WTC11 (cell line): ENCODE measurements at regions not wholly inside any gene's neighbourhood (a gene's known extent, or its start where the extent isn't known, plus 50 kb on each side); places are given as distances from the start of the nearest gene placed in this dataset.

Source experiments
- ATAC-seq: fragments of 200-7000 bp; cut with Tn5 transposase; 2 replicates; pipeline ENCODE4 v1.10.0; 2021; ENCODE audit warnings: mild to moderate bottlenecking, moderate library complexity
- CTCF ChIA-PET: fragments of 300-600 bp; sonication (Branson Sonifier 250); formaldehyde crosslinking; loops from one replicate; lab custom pipeline; 2021; ENCODE audit warnings: antibody characterized with exemption; lab: Charles Lee
- POLR2A ChIA-PET: fragments of 350-600 bp; sonication (Branson Sonifier 250); formaldehyde crosslinking; loops from one replicate; lab custom pipeline; 2021; ENCODE audit warnings: antibody characterized with exemption; lab: Charles Lee
- DNase-seq: peaks from one replicate; pipeline ENCODE4 v3.0.0; 2021; ENCODE audit warnings: low spot score
- H3K27ac Mint-ChIP-seq: 2 replicates; pipeline ENCODE4 v1.8.0; 2021; ENCODE audit warnings: mixed read lengths
- H3K27me3 Mint-ChIP-seq: 2 replicates; pipeline ENCODE4 v1.8.0; 2021; ENCODE audit warnings: low read depth, mild to moderate bottlenecking, moderate library complexity, mixed read lengths
- H3K36me3 Mint-ChIP-seq: 2 replicates; pipeline ENCODE4 v1.8.0; 2021; ENCODE audit warnings: mixed read lengths
- H3K4me1 Mint-ChIP-seq: 2 replicates; pipeline ENCODE4 v1.8.0; 2022; ENCODE audit warnings: mixed read lengths
- H3K4me3 Mint-ChIP-seq: 2 replicates; pipeline ENCODE4 v1.8.0; 2021; ENCODE audit warnings: mild to moderate bottlenecking, moderate library complexity, mixed read lengths
- H3K9me3 Mint-ChIP-seq: 2 replicates; pipeline ENCODE4 v1.8.0; 2021; ENCODE audit warnings: mixed read lengths
- ATF1 ChIP-seq: sonication (generic); formaldehyde crosslinking; IDR thresholded peaks from 2 replicates; pipeline ENCODE4 v1.8.1; 2023; ENCODE audit warnings: mild to moderate bottlenecking, moderate library complexity, missing genetic modification reagents
- ERG ChIP-seq: fragments of 250-450 bp; sonication (Bioruptor Pico); IDR thresholded peaks from 2 replicates; pipeline ENCODE4 v1.8.0; 2021; ENCODE audit warnings: mild to moderate bottlenecking
- FOXJ3 ChIP-seq: sonication (generic); formaldehyde crosslinking; IDR thresholded peaks from 2 replicates; pipeline ENCODE4 v1.9.0; 2021; ENCODE audit warnings: missing genetic modification reagents, mild to moderate bottlenecking, borderline replicate concordance
- IRF2 ChIP-seq: sonication (generic); formaldehyde crosslinking; IDR thresholded peaks from 2 replicates; pipeline ENCODE4 v1.8.0; 2022; ENCODE audit warnings: low read depth, missing genetic modification reagents, borderline replicate concordance
- KAT7 ChIP-seq: sonication (generic); formaldehyde crosslinking; IDR thresholded peaks from 2 replicates; pipeline ENCODE4 v1.8.1; 2023; ENCODE audit warnings: missing genetic modification reagents, mild to moderate bottlenecking, borderline replicate concordance
- NFE2L1 ChIP-seq: sonication (generic); formaldehyde crosslinking; IDR thresholded peaks from 2 replicates; pipeline ENCODE4 v1.8.1; 2023; ENCODE audit warnings: missing genetic modification reagents
- NFYB ChIP-seq: sonication (generic); formaldehyde crosslinking; conservative IDR thresholded peaks from 2 replicates; pipeline ENCODE4 v1.8.0; 2022; ENCODE audit warnings: low read depth, missing genetic modification reagents
- NR1H2 ChIP-seq: sonication (generic); formaldehyde crosslinking; IDR thresholded peaks from 2 replicates; pipeline ENCODE4 v1.9.0; 2021; ENCODE audit warnings: mild to moderate bottlenecking, moderate library complexity, missing genetic modification reagents
- OVOL2 ChIP-seq: fragments of 250-450 bp; sonication (Bioruptor Pico); IDR thresholded peaks from 2 replicates; pipeline ENCODE4 v1.9.0; 2021; ENCODE audit warnings: mild to moderate bottlenecking, borderline replicate concordance
- TEAD4 ChIP-seq: sonication (generic); formaldehyde crosslinking; IDR thresholded peaks from 2 replicates; pipeline ENCODE4 v1.8.0; 2022; ENCODE audit warnings: mild to moderate bottlenecking, missing genetic modification reagents
- USF1 ChIP-seq: sonication (generic); formaldehyde crosslinking; IDR thresholded peaks from 2 replicates; pipeline ENCODE4 v1.8.0; 2022; ENCODE audit warnings: mild to moderate bottlenecking, missing genetic modification reagents
- ZBTB21 ChIP-seq: sonication (generic); formaldehyde crosslinking; IDR thresholded peaks from 2 replicates; pipeline ENCODE4 v1.8.1; 2023; ENCODE audit warnings: mild to moderate bottlenecking, missing genetic modification reagents, borderline replicate concordance
- ZNF232 ChIP-seq: sonication (generic); formaldehyde crosslinking; IDR thresholded peaks from 2 replicates; pipeline ENCODE4 v1.8.0; 2022; ENCODE audit warnings: mild to moderate bottlenecking, missing genetic modification reagents
- TF ChIP-seq, protein P1 (sequence below): sonication (generic); formaldehyde crosslinking; IDR thresholded peaks from 2 replicates; pipeline ENCODE4 v1.8.0; 2022; ENCODE audit warnings: missing genetic modification reagents
- TF ChIP-seq, protein P2 (sequence below): fragments of 250-450 bp; sonication (Bioruptor Pico); IDR thresholded peaks from 2 replicates; pipeline ENCODE4 v1.9.0; 2021; ENCODE audit warnings: mild to moderate bottlenecking, borderline replicate concordance
- TF ChIP-seq, protein P3 (sequence below): sonication (generic); formaldehyde crosslinking; IDR thresholded peaks from 2 replicates; pipeline ENCODE4 v1.8.0; 2023; ENCODE audit warnings: mild to moderate bottlenecking, missing genetic modification reagents
- TF ChIP-seq, protein P4 (sequence below): sonication (generic); formaldehyde crosslinking; IDR thresholded peaks from 2 replicates; pipeline ENCODE4 v1.8.1; 2022; ENCODE audit warnings: missing genetic modification reagents, borderline replicate concordance

DNA sequence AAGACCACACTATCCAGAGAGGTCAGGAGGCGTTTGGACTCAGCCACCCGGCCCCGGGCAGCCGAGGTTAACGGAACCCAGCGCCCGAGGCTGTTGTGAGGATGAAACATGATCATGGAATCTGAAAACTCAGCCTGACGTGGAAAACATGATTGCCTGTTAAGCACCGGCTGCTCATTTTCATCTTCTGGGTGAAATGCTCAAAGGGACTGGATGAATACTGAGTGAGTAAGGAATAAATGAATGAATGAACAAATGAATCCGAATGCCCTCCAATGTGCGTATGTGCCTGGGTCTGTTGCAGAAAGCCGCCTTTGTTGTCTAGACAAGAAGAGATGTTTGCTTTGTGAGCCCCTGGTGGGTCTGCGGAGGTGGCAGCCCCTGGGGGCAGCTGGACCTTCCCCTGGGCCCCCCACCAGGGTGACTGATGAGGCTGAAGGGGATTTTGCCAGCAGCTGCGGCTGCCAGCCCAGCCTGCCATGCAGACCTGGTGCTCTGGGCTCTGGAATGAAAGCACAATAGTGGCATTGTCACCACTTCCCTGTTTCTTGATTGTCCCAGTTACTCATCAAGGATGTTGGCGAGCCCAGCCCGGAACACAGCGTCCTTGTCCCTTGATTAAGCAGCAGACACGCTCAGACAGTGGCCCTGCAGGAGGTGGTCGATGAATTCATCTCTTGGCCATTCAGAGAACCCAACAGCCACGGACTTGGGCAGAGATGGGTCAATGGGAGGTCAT is 211.1 kb downstream of the ANKRD60 start:
- ATAC-seq (no peak), DNase-seq (no peak)
- ChIA-PET CTCF (no interaction called here), POLR2A (no interaction called here)
- no peak overlapping the region for H3K4me3 Mint-ChIP-seq
- H3K36me3 Mint-ChIP-seq = peaks cover 2% of the 10 kb centered on the region; the same call in 1 of the 2 replicates
- no peak overlapping the region for H3K27ac Mint-ChIP-seq
- TF ChIP-seq NFE2L1 (CRISPR knock-in tag) (no peak), NR1H2 (no peak), ZNF232 (no peak), IRF2 (CRISPR knock-in tag) (no peak), ATF1 (CRISPR knock-in tag) (no peak), OVOL2 (CRISPR knock-in tag) (no peak), NFYB (no peak), KAT7 (CRISPR knock-in tag) (no peak), ERG (CRISPR knock-in tag) (no peak), ZBTB21 (CRISPR knock-in tag) (no peak), USF1 (no peak), TEAD4 (CRISPR knock-in tag) (no peak), FOXJ3 (CRISPR knock-in tag) (no peak)
- TF ChIP-seq, protein P1, sequence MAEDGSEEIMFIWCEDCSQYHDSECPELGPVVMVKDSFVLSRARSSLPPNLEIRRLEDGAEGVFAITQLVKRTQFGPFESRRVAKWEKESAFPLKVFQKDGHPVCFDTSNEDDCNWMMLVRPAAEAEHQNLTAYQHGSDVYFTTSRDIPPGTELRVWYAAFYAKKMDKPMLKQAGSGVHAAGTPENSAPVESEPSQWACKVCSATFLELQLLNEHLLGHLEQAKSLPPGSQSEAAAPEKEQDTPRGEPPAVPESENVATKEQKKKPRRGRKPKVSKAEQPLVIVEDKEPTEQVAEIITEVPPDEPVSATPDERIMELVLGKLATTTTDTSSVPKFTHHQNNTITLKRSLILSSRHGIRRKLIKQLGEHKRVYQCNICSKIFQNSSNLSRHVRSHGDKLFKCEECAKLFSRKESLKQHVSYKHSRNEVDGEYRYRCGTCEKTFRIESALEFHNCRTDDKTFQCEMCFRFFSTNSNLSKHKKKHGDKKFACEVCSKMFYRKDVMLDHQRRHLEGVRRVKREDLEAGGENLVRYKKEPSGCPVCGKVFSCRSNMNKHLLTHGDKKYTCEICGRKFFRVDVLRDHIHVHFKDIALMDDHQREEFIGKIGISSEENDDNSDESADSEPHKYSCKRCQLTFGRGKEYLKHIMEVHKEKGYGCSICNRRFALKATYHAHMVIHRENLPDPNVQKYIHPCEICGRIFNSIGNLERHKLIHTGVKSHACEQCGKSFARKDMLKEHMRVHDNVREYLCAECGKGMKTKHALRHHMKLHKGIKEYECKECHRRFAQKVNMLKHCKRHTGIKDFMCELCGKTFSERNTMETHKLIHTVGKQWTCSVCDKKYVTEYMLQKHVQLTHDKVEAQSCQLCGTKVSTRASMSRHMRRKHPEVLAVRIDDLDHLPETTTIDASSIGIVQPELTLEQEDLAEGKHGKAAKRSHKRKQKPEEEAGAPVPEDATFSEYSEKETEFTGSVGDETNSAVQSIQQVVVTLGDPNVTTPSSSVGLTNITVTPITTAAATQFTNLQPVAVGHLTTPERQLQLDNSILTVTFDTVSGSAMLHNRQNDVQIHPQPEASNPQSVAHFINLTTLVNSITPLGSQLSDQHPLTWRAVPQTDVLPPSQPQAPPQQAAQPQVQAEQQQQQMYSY (CRISPR knock-in tag) = no peak
- TF ChIP-seq, protein P2, sequence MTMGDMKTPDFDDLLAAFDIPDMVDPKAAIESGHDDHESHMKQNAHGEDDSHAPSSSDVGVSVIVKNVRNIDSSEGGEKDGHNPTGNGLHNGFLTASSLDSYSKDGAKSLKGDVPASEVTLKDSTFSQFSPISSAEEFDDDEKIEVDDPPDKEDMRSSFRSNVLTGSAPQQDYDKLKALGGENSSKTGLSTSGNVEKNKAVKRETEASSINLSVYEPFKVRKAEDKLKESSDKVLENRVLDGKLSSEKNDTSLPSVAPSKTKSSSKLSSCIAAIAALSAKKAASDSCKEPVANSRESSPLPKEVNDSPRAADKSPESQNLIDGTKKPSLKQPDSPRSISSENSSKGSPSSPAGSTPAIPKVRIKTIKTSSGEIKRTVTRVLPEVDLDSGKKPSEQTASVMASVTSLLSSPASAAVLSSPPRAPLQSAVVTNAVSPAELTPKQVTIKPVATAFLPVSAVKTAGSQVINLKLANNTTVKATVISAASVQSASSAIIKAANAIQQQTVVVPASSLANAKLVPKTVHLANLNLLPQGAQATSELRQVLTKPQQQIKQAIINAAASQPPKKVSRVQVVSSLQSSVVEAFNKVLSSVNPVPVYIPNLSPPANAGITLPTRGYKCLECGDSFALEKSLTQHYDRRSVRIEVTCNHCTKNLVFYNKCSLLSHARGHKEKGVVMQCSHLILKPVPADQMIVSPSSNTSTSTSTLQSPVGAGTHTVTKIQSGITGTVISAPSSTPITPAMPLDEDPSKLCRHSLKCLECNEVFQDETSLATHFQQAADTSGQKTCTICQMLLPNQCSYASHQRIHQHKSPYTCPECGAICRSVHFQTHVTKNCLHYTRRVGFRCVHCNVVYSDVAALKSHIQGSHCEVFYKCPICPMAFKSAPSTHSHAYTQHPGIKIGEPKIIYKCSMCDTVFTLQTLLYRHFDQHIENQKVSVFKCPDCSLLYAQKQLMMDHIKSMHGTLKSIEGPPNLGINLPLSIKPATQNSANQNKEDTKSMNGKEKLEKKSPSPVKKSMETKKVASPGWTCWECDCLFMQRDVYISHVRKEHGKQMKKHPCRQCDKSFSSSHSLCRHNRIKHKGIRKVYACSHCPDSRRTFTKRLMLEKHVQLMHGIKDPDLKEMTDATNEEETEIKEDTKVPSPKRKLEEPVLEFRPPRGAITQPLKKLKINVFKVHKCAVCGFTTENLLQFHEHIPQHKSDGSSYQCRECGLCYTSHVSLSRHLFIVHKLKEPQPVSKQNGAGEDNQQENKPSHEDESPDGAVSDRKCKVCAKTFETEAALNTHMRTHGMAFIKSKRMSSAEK (CRISPR knock-in tag) = no peak
- TF ChIP-seq, protein P3, sequence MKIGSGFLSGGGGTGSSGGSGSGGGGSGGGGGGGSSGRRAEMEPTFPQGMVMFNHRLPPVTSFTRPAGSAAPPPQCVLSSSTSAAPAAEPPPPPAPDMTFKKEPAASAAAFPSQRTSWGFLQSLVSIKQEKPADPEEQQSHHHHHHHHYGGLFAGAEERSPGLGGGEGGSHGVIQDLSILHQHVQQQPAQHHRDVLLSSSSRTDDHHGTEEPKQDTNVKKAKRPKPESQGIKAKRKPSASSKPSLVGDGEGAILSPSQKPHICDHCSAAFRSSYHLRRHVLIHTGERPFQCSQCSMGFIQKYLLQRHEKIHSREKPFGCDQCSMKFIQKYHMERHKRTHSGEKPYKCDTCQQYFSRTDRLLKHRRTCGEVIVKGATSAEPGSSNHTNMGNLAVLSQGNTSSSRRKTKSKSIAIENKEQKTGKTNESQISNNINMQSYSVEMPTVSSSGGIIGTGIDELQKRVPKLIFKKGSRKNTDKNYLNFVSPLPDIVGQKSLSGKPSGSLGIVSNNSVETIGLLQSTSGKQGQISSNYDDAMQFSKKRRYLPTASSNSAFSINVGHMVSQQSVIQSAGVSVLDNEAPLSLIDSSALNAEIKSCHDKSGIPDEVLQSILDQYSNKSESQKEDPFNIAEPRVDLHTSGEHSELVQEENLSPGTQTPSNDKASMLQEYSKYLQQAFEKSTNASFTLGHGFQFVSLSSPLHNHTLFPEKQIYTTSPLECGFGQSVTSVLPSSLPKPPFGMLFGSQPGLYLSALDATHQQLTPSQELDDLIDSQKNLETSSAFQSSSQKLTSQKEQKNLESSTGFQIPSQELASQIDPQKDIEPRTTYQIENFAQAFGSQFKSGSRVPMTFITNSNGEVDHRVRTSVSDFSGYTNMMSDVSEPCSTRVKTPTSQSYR (CRISPR knock-in tag) = no peak
- TF ChIP-seq, protein P4, sequence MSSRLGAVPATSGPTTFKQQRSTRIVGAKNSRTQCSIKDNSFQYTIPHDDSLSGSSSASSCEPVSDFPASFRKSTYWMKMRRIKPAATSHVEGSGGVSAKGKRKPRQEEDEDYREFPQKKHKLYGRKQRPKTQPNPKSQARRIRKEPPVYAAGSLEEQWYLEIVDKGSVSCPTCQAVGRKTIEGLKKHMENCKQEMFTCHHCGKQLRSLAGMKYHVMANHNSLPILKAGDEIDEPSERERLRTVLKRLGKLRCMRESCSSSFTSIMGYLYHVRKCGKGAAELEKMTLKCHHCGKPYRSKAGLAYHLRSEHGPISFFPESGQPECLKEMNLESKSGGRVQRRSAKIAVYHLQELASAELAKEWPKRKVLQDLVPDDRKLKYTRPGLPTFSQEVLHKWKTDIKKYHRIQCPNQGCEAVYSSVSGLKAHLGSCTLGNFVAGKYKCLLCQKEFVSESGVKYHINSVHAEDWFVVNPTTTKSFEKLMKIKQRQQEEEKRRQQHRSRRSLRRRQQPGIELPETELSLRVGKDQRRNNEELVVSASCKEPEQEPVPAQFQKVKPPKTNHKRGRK (CRISPR knock-in tag) = no peak
- H3K4me1 Mint-ChIP-seq = peaks cover 8% of the 10 kb centered on the region
- no peaks in the 10 kb centered on the region; the same call in 1 of the 2 replicates for H3K27me3 Mint-ChIP-seq
- H3K9me3 Mint-ChIP-seq = peaks cover 12% of the 10 kb centered on the region
